GM19455 (cell line): ENCODE measurements at regions not wholly inside any gene's neighbourhood (a gene's known extent, or its start where the extent isn't known, plus 50 kb on each side); places are given as distances from the start of the nearest gene placed in this dataset.
A peak's percentile ranks its signal among the peaks of the same experiment; 100 is the strongest.

Source experiments
- ATAC-seq: cut with Tn5 transposase; IDR thresholded peaks from one replicate; pipeline ENCODE4 v1.9.1; 2021; ENCODE audit not compliant: unreplicated experiment

DNA sequence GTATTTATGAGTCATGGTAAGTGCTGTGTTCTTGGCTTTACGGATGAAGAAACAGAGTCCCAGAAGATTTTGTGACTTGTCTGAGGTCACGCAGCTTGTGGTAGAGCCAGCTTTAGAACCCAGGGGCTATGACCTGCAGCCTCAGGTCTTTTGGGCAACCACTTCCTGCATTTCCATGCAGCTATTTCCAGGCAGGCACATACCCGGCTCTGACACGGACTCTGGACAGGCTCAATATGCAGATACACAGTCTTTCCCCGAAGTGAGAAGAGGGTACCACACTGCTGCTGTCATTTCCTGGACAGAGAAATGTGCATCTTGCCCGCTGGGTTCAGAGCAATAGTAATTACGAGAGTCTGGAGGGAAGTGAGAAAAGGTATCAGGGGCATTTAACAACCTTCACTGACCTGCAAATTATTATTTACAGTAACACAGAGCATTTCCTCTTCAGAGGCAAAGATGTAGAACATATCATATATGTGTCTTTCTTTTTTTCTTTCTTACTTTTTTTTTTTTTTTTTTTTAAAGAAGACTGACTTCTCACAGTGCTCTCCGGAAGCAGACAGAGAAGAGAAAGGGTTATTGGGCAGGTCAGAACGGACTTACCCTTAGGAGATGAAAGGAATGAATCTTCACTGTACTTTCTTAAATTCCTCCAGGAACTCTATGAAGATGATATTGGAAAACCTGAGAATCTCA, 185.1 kb downstream of the CLIC5 start:
- ATAC-seq: peak; percentile 96

DNA sequence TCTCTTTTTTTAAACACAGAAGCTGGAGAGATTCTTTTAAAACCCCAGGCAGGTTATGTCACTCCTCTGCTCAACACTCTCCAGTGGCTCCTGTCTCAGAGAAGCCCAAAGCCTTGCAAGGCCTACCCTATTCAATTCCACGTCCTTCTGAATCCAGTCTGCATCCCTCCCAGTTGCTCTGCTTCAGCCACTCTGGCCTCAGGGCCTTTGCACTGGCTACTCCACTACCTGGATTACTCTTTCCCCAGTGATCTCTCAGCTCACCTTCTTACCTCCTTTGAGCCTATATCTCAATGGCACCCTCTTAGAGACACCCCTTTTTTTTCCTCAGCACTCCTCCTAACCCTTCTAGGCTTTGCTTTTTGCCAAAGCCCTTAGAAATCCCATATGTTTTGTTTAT, 185.8 kb downstream of the CLIC5 start:
- no peak for ATAC-seq

DNA sequence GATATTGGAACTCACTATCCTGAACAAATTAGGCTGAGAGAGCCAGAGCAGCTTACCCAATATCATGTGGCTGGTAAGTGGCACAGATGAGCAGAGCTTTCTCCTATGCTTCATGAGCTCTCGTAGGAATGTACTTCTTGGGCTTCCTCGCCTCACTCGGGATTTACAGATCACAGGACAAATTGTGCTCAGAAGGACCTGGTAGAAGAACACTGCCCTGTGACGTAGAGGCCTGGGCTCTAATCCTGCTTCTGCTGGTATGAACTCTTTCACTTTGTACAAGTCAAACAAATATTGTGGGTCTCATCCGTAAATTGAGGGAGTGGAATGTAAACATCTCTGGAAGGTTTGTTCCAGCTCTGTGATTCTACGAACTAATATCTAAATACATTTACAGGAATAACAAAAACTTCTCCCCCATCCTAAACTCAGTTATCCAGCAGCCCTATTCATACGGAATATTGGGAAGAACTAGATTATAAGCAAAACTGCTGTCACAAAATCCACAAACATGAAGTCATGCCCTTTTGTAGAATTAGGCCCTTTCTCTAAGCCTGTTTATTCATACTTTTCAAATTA, 187.6 kb downstream of the CLIC5 start:
- no peak for ATAC-seq

DNA sequence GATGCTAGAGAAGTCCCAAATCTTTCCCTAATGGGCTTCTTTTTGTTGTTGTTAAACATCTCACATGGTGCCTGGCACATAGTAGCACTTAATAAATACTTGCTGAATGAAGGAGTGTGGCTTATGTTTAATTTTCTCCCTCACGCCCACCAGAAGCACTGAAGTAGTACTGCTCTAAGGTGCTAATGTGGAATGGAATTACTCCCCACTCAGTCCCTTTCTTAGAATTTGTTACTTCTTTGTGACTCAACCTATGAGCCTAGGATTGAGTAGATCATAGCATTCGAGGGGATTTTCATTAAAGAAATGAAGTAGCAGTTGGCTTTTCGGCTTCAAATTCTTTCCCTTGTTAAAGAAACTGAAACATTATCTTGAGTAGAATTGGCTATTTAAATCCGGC, 192.8 kb downstream of the CLIC5 start:
- no peak for ATAC-seq

DNA sequence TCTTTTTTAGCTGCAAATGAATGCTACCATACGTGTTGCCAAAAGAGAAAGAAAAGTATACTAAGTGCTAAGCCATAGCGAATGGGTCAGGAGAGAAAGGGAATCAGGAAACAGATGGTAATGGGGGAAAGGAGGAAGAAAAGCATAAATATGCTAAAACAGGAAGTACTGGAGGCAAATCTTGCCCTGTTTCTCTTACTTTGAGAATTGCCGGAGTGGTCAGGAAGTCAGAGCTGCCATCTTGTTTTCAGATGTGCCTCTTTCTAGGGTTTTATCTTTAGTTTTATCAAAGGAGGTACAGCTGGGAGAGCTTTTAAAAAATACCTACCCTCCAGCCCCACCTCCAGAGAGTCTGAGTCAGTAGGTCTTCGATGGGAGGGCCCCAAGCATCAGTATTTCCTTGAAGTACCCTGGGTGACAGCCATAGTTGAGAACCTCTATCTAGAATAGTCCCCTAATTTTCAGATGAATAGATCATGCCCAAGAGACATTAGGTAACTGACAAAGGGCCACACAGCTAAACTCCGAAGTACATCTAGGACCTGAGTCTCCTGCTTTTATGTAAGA, 193.3 kb downstream of the CLIC5 start:
- ATAC-seq: no peak

DNA sequence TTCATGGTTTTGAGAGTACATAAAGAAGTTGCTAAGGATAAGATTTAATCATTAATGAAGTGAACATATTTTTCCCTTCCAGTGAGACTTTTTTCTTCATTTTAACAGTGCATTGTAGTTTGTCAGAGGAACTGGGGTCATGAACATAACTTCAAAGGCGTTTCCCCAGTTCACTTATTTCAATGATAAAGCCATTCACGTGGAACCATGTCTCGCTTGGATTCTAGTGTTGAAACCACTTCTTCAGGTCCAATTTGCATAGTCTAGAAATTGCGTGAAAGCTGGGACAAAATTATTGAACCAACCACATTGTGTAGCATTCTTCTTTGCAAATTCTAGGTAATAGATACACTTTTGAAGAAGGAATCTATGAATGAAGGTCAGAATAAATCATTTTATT, 197.0 kb downstream of the CLIC5 start:
- no peak for ATAC-seq

DNA sequence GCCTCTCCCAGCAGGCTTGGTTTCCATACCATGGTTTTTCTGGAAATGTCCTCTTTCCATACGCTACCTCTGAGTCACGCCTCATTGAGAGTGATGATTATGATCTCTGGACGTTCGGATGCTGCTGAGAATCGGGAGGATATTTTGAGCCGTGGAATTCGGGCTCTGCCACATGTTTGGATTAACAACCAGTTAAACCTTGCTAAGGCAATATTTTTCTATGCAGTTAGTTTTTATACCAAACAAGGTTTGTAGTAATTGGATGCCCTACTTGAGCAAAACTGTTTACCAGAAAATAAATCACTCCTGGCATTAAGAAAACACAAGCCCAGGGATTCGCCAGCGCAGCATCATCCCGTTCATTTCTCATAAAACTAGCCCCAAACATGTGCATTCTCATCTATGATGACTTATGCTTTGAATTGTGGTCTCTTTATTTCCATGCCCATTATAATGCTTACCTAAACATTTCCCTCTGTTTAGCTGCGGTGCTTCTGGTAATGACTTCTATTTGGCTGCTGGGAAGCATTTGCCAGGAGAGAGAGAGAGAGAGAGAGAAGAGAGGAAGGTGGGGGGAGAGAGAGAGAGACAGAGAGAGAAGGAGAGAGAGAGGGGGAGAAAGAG, 198.9 kb downstream of the CLIC5 start:
- ATAC-seq: no peak

DNA sequence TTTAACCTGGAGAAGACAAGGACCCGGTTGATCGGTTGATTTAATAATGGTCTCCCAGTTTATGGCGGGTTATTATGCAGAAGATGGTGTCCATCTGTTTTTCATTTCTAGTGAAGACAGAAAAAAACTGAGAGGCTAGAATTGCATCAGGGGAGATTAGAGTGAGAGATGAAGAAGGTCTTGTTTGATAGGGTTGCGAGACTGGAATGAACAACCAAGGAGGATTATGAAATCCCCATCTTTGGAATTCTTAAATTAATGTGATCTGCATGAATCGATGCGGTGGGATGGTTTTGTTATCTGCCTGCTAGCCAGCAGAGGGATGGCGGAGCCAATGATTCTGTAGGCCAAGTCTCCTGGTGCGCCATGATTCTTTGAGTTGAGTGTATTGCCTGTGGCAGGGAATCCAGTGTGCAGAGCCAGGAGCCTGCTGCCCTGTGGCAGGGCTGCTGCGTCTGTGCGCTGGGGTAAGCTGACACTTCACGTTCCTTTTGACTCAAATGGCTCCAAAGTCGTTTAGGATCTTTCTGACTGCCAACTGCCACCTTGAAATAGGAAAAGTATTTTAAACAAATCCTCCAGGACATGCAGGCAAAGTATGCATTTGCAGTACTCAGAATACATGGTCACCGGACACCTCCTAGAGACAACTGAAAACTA, 200.1 kb downstream of the CLIC5 start:
- no peak for ATAC-seq

DNA sequence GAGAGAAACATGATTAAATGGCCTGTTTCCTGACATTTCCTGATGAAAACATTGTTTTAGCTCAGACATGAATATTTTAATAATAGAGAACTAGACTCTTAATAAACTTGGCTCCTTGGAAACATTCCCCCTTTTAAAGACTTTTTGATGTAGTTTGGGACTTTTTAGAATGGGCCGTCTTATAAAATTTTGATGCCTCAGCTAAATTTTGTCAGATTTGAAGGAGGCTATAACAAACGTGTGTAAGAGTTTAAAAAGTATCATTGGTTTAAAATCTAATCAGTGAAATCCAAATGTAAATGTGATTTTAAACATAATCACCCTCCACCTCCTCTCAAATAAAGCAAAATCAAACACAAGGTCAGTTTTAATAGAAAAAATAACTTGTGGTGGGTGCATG, 200.9 kb downstream of the CLIC5 start:
- no peak for ATAC-seq

DNA sequence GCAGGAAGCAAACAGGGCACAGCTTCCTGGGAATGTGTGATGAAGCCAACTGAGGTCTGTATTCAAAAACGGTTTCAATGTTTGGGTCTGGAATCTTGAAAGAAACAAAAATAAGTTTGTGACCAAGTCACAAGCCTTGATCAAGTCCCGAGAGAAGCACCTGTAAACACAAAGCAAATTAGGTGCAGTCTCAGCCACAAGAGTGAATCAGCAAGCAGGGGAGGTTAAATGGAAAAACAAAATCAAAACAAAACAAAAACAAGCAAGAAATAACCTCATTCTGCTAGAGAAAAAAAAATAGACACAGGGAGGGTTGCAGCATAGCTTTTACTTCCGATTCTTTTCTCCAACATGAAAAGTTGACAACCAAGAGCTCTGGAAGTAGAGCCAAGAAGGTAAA, 201.7 kb downstream of the CLIC5 start:
- no peak for ATAC-seq

DNA sequence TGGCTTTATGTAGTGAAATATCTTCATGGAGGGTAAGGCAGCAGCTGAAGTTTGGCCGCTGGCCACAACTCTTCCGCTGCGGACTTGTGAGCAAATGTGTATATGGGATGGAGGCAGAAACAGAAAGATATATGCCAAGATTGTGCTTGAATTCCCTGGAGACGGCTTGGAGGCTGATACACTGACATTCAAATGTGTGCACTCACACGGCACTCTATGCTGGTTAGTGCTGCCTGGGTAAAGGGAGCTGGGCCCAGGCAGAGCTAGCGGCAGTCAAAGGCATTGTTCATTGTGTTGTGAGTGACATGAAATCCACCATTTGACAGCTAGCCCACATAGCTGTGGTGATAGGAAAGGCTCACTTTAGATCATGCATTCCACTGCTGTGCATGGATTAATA, 202.7 kb downstream of the CLIC5 start:
- no peak for ATAC-seq

DNA sequence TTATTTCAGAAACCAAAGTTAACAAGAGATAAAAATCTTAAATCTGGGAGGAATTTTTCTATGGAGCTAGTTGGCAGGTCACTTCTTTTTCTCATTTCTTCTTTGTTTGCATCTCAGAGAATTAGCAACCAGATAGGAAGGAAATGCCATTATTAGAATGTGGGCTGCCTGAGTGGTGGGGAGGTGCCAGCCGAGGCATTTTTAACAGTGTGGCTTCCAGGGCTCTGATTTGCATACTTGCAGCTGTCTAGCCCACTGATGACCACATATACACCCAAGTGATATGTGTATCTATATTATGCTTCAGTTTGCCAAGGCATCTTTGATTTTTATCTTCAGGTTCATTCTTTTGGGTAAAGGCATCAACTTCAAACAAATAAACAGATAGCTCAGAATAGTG, 206.7 kb downstream of the CLIC5 start:
- no peak for ATAC-seq

DNA sequence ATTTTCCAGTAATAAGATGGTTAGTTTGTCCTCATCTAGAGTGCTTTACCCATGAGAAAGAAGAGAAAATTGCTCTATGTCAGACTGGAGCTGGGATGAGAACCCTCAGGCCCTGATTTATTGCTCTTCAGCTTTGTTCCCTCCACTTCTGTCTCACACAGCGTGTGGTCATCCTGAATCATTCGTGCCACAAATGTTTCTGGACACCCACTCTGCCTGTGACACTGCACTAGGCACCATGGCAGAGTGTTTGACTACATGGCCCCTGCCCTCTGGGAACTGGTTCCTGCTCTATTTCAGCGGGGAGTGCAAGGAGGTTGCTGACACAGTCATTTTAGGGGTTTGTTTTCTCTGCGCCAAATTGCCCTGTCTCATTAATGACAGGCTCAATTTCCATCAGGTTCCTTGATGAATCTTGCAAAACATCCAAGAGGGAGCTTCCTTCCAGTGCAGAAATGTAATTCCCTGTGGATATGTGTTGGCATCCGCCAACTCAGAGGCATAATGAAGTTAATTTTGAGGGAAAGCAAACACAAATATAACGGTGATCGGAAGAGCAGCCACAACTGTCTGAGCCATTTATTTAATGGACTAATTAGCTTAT, 207.5 kb downstream of the CLIC5 start:
- ATAC-seq: no peak

DNA sequence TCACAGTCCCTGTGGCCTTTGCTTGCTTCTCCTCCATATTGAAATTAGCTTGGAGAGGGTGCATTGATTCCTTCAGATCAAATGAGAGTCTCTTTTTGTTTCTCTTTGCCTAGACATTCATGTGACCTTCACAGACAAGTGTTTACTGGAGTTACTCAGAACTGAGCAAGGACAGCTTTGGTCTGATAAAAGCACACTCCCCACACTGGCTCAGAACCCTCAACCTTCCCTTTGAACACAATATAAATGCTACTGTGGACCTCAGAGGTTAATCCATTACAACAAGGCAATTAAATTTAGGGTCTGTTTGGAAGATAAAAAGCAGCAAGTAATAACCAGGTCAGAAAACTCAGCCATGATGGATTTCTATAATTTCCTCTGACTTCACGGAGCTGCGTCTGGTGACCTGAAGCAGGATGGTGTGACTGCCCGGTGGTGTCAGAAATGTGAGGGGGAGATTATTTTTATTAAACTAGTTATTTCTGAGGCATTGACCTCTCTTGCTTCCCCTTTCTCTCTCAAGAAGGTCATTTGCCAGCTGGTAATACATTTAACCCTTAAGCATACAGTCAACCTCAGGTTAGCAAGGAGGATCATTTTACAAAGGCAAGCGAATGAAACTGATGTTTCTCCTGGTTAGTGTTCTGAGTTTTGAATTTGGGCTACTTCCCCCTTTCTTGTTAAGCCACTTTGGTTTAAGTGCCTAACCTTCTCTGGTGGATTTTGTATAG, 208.2 kb downstream of the CLIC5 start:
- ATAC-seq: no peak

DNA sequence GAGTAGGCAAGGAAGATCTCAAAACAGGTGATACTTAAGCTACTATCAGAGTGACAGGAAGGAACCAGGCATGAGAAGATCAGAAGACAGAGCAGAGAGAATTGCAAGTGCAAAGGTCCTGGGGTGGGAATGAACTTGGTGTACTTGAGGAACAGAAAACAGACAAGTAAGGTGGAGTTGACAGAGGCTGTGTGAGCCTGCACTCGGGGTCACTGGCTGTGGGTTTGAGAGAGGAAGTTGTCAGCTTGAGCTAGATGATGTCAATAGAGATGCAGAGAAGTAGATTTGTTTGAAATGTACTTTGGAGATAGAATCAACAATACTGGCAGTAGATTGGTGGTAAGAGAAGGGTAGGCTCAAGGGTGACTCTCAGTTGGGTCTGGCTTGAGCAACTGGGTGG, 209.5 kb downstream of the CLIC5 start:
- no peak for ATAC-seq

DNA sequence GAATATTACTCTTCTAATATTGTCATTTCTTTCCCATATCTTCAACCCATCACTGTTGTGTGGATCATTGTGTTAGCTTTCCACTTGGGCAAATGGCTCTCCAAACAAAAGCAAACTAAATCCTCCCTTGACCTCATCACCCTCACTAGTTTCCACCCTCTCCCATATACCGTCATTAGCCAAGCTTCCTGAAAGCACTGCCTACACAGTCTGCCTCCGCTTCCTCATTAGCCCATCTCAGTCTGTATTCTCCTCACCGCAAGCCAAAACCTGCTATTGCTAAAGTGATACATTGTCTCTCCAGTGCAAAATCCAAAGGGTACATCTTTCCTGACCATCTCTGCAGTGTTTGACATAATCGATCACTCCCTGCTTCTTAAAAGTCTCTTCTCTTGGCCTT, 212.6 kb downstream of the CLIC5 start:
- no peak for ATAC-seq

DNA sequence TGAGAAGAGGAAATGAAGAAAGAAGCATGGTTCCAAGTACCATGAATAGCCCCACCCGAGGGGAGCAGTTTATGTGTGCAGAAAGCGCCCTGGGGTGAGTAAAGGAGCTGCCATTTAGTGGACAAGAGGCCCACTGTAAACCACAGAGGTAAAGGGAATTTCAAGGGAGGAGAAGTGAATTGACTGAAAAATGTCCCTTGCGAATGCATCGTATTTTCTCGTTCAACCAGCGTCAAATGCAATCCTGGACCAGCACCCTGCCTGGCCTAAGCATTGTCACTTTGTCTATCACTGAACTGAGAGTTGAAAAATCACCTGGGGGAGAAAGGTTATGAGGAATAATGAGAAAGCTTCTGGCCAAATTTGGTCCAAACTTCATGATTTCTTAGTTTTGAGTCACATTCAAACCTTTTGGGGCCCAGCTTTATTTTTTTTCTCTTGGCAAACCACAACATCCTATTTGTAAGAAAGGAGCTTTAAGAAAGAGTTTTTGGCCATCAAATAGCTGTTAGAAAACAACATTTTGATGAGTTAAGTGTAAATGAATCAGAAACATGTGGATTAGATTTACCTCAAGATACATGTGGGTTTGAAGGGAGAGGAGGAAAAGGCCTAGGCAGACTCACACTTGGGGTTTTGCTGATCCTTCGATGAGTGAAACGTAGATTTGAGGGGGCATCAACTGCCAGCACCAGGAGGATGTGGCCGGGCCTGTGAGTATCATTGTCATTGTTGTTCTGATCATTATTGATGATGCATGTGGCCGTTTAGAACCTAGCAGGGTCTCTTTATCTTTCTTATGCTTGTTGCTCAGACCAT, 214.0 kb downstream of the CLIC5 start:
- peak; percentile 55 for ATAC-seq

DNA sequence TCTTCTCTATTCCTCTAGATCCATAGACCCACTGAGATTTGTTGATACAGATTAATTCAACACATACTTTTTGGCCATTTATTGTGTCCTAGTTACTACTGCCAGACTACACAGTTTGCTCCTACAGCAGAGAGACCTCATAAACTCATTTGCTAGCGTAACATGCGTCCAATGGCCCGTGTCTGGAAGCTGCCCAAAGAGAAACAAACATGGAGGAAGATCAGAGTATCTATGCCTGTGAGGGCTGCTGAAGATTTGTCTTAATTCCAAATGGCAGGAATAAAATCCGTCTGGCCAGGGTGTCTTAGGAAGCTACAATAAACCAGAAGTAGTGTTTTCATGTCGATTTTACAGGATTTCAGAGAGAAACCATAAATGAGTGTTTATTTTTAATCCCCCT, 214.7 kb downstream of the CLIC5 start:
- ATAC-seq: no peak

DNA sequence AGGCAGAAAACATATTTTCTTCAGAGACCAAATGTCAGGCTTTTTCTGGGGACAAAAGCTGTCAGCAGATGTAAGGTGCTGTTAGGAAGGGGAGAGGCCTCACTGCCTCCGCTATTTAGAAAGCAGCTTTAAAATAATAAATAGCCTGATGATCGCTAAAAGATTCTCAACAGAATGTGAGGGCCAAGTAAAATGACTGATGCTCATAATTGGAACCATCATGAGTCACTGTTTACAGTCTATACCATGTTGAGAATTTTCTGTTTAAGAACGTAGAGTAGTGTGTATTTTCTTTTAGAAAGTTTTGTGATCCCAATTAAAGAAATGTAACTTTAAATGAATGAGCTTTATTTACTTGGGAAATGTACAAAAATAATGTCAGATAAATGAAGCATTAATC, 220.0 kb downstream of the CLIC5 start:
- no peak for ATAC-seq

DNA sequence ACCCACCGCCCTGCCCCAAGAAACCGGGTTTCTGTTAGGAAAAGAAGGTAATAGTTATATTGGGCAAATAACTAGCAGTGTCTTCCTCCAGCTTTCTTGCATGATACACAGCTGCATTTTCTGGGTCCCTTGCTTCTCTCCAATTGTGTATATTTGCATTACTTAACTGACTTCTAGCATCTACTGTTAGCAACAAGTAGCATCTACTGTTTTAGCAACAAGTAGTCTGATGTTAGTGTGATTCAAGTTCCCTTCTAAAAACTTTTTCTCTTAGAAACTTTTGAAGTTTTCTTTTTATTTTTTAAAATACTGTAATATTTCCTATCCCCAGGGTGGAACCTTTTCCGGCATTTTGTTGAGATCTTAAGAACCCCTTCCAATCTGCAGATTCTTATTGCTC, 221.2 kb downstream of the CLIC5 start:
- no peak for ATAC-seq
